ENCODE measurements at regions not wholly inside any gene's neighbourhood (a gene's known extent, or its start where the extent isn't known, plus 50 kb on each side); places are given as distances from the start of the nearest gene placed in this dataset.

DNA sequence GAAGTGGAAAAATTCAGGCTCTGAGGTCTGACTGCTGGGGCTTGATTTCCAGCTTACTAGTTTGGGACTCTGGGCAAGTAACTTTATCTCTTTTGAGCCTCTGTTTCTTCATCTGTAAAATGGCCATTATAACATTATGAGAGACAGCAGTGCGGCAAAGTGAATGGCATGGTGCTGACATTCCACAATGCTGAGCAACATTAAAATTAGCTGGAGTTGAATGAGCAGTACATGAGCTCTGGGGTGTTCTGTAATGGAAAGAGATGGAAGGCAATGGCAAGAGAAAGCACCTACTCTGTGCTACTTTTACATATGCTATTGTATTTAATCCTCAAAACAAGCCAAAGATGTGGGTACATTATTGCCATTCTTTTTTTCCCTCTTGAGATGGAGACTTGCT is 535.7 kb upstream of the CDH11 start:
- H3K4me3 ChIP-seq (ENCODE audit: severe bottlenecking) = no peak overlapping the region
- H3K9me3 ChIP-seq (ENCODE audit: severe bottlenecking) = no peaks in the 10 kb centered on the region
- H3K36me3 ChIP-seq (ENCODE audit: low read depth) = no peaks in the 10 kb centered on the region
- peaks cover 30% of the 10 kb centered on the region for H3K4me1 ChIP-seq (ENCODE audit: insufficient read depth, poor library complexity, severe bottlenecking)
- ATAC-seq (ENCODE audit: low read depth) = no peak
- peak overlapping the region; percentile 100 for H3K27ac ChIP-seq (ENCODE audit: poor library complexity, severe bottlenecking)
- H3K27me3 ChIP-seq (ENCODE audit: insufficient read depth, poor library complexity, severe bottlenecking) = no peaks in the 10 kb centered on the region
- TF ChIP-seq, protein P1, sequence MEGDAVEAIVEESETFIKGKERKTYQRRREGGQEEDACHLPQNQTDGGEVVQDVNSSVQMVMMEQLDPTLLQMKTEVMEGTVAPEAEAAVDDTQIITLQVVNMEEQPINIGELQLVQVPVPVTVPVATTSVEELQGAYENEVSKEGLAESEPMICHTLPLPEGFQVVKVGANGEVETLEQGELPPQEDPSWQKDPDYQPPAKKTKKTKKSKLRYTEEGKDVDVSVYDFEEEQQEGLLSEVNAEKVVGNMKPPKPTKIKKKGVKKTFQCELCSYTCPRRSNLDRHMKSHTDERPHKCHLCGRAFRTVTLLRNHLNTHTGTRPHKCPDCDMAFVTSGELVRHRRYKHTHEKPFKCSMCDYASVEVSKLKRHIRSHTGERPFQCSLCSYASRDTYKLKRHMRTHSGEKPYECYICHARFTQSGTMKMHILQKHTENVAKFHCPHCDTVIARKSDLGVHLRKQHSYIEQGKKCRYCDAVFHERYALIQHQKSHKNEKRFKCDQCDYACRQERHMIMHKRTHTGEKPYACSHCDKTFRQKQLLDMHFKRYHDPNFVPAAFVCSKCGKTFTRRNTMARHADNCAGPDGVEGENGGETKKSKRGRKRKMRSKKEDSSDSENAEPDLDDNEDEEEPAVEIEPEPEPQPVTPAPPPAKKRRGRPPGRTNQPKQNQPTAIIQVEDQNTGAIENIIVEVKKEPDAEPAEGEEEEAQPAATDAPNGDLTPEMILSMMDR (IDR thresholded peaks at IDR 0.05; ENCODE audit: poor library complexity, severe bottlenecking) = no peak
- no peak for DNase-seq (ENCODE audit: low spot score)

DNA sequence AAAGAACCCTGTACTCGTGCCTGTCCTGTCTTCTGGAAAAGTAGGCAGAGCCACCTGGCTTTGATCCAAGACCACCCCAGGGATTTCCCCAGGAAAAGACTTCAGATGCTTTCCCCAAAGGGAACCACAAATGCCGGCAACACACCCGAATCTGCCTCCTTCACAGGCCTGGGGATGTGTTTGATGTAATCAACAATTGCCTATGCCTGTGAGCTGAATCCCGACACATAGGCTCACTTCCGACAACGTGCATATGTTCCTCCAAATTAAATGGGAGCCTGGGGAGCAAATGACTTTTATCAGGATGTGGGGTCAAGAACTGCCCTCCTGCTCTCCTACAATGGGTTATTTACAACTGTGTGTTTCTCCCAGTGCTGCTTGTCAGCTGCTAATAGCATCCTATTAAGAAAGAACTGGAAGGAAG is 535.2 kb upstream of the CDH11 start:
- ATAC-seq (ENCODE audit: low read depth) (no peak), DNase-seq (ENCODE audit: low spot score) (no peak)

GRCh38 chr16:65655802-65656201 is 533.9 kb upstream of the CDH11 start:
- H3K9me3 ChIP-seq (ENCODE audit: severe bottlenecking) = no peaks in the 10 kb centered on the region
- H3K36me3 ChIP-seq (ENCODE audit: low read depth) = no peaks in the 10 kb centered on the region
- no peak overlapping the region for H3K4me3 ChIP-seq (ENCODE audit: severe bottlenecking)
- no peak for ATAC-seq (ENCODE audit: low read depth)
- H3K27ac ChIP-seq (ENCODE audit: poor library complexity, severe bottlenecking) = no peak overlapping the region
- TF ChIP-seq, protein P1 (IDR thresholded peaks at IDR 0.05; ENCODE audit: poor library complexity, severe bottlenecking) = no peak
- peaks cover 29% of the 10 kb centered on the region for H3K4me1 ChIP-seq (ENCODE audit: insufficient read depth, poor library complexity, severe bottlenecking)
- no peak for DNase-seq (ENCODE audit: low spot score)
- H3K27me3 ChIP-seq (ENCODE audit: insufficient read depth, poor library complexity, severe bottlenecking) = no peaks in the 10 kb centered on the region

More for the DNA sequence above, 535.2 kb upstream of the CDH11 start:
- H3K27me3 ChIP-seq (ENCODE audit: insufficient read depth, poor library complexity, severe bottlenecking) = no peaks in the 10 kb centered on the region
- H3K9me3 ChIP-seq (ENCODE audit: severe bottlenecking) = no peaks in the 10 kb centered on the region
- H3K4me3 ChIP-seq (ENCODE audit: severe bottlenecking) = no peak overlapping the region
- TF ChIP-seq, protein P1 (IDR thresholded peaks at IDR 0.05; ENCODE audit: poor library complexity, severe bottlenecking) = no peak
- peak overlapping the region; percentile 100 for H3K27ac ChIP-seq (ENCODE audit: poor library complexity, severe bottlenecking)
- H3K4me1 ChIP-seq (ENCODE audit: insufficient read depth, poor library complexity, severe bottlenecking) = peaks cover 30% of the 10 kb centered on the region
- H3K36me3 ChIP-seq (ENCODE audit: low read depth) = no peaks in the 10 kb centered on the region

- DNase-seq (ENCODE audit: low spot score) = no peak
- H3K9me3 ChIP-seq (ENCODE audit: severe bottlenecking) = no peaks in the 10 kb centered on the region
- no peaks in the 10 kb centered on the region for H3K36me3 ChIP-seq (ENCODE audit: low read depth)
- no peak overlapping the region for H3K27ac ChIP-seq (ENCODE audit: poor library complexity, severe bottlenecking)
- no peak for ATAC-seq (ENCODE audit: low read depth)
- TF ChIP-seq, protein P1 (IDR thresholded peaks at IDR 0.05; ENCODE audit: poor library complexity, severe bottlenecking) = no peak
- H3K4me1 ChIP-seq (ENCODE audit: insufficient read depth, poor library complexity, severe bottlenecking) = no peaks in the 10 kb centered on the region
- H3K27me3 ChIP-seq (ENCODE audit: insufficient read depth, poor library complexity, severe bottlenecking) = no peaks in the 10 kb centered on the region
- H3K4me3 ChIP-seq (ENCODE audit: severe bottlenecking) = no peak overlapping the region
These were observed 526.2 kb upstream of the CDH11 start for GRCh38 chr16:65648101-65648500.

DNA sequence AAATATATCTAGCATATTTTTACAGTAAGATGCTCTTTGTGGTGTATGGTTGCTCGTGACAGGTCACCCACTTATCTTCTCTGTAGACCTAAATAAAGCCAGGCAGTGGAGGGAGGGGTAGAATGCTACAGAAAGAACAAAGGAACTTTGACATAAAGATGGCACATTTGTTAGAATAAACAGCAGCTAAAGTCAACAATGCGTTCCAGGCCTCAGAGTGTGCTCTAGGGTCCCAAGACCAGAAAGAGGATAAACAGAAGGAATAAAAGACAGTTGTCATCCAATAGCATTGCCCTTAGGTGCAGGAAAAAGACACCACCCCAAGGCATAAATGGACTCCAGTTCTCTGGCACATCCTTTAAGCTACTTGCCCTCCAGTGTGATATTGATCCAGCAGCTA is 523.0 kb upstream of the CDH11 start:
- TF ChIP-seq, protein P1 (IDR thresholded peaks at IDR 0.05; ENCODE audit: poor library complexity, severe bottlenecking) = no peak
- no peaks in the 10 kb centered on the region for H3K4me1 ChIP-seq (ENCODE audit: insufficient read depth, poor library complexity, severe bottlenecking)
- no peaks in the 10 kb centered on the region for H3K9me3 ChIP-seq (ENCODE audit: severe bottlenecking)
- no peak for ATAC-seq (ENCODE audit: low read depth)
- no peak overlapping the region for H3K27ac ChIP-seq (ENCODE audit: poor library complexity, severe bottlenecking)
- DNase-seq (ENCODE audit: low spot score) = no peak
- no peak overlapping the region for H3K4me3 ChIP-seq (ENCODE audit: severe bottlenecking)
- H3K36me3 ChIP-seq (ENCODE audit: low read depth) = no peaks in the 10 kb centered on the region
- no peaks in the 10 kb centered on the region for H3K27me3 ChIP-seq (ENCODE audit: insufficient read depth, poor library complexity, severe bottlenecking)
